ENCODE measurements at regions not wholly inside any gene's neighbourhood (a gene's known extent, or its start where the extent isn't known, plus 50 kb on each side); places are given as distances from the start of the nearest gene placed in this dataset.
"Not testable (repeated sequence)": the region's sequence is repeated elsewhere in the genome, so short reads cannot be mapped to it uniquely, and the experiment has no call there.

- no peaks in the 10 kb centered on the region for H3K36me3 Mint-ChIP-seq
- H3K27me3 Mint-ChIP-seq: no peaks in the 10 kb centered on the region
- no peaks in the 10 kb centered on the region for H3K4me1 Mint-ChIP-seq
- peaks cover 8% of the 10 kb centered on the region for H3K9me3 Mint-ChIP-seq
- no peak overlapping the region for H3K4me3 Mint-ChIP-seq
- no peak for DNase-seq
- H3K27ac Mint-ChIP-seq: no peak overlapping the region
Measured at GRCh38 chr3:76490064-76490463, 549.8 kb upstream of the ROBO2 start.

GRCh38 chr3:76495216-76495615 is 544.7 kb upstream of the ROBO2 start:
- no peak for DNase-seq
- Mint-ChIP-seq H3K27ac (no peak overlapping the region), H3K9me3 (peaks cover 3% of the 10 kb centered on the region), H3K4me1 (no peaks in the 10 kb centered on the region), H3K4me3 (no peak overlapping the region), H3K36me3 (no peaks in the 10 kb centered on the region), H3K27me3 (no peaks in the 10 kb centered on the region)

GRCh38 chr3:76497636-76498035 is 542.3 kb upstream of the ROBO2 start:
- peaks cover 3% of the 10 kb centered on the region for H3K9me3 Mint-ChIP-seq
- H3K4me1 Mint-ChIP-seq: no peaks in the 10 kb centered on the region
- DNase-seq: no peak
- no peaks in the 10 kb centered on the region for H3K27me3 Mint-ChIP-seq
- H3K4me3 Mint-ChIP-seq: no peak overlapping the region
- H3K27ac Mint-ChIP-seq: no peak overlapping the region
- no peaks in the 10 kb centered on the region for H3K36me3 Mint-ChIP-seq

GRCh38 chr3:76500746-76501275 is 539.1 kb upstream of the ROBO2 start:
- H3K9me3 Mint-ChIP-seq: peaks cover 3% of the 10 kb centered on the region
- DNase-seq: no peak
- H3K27me3 Mint-ChIP-seq: no peaks in the 10 kb centered on the region
- no peak overlapping the region for H3K27ac Mint-ChIP-seq
- no peak overlapping the region for H3K4me3 Mint-ChIP-seq
- H3K4me1 Mint-ChIP-seq: no peaks in the 10 kb centered on the region
- no peaks in the 10 kb centered on the region for H3K36me3 Mint-ChIP-seq

- Mint-ChIP-seq H3K4me3 (no peak overlapping the region), H3K9me3 (peaks cover 3% of the 10 kb centered on the region), H3K27me3 (no peaks in the 10 kb centered on the region), H3K4me1 (no peaks in the 10 kb centered on the region), H3K36me3 (no peaks in the 10 kb centered on the region), H3K27ac (no peak overlapping the region)
- no peak for DNase-seq
Measured at GRCh38 chr3:76501315-76501714, 538.6 kb upstream of the ROBO2 start.

GRCh38 chr3:76502076-76502475 is 537.8 kb upstream of the ROBO2 start:
- Mint-ChIP-seq H3K27me3 (no peaks in the 10 kb centered on the region), H3K36me3 (no peaks in the 10 kb centered on the region)

GRCh38 chr3:76505202-76505845 is 534.6 kb upstream of the ROBO2 start:
- no peak for DNase-seq
- H3K4me1 Mint-ChIP-seq: no peaks in the 10 kb centered on the region
- no peak overlapping the region for H3K27ac Mint-ChIP-seq

More at GRCh38 chr3:76502076-76502475, 537.8 kb upstream of the ROBO2 start:
- Mint-ChIP-seq H3K27ac (no peak overlapping the region), H3K4me1 (no peaks in the 10 kb centered on the region), H3K4me3 (no peak overlapping the region), H3K9me3 (peaks cover 3% of the 10 kb centered on the region)
- DNase-seq: no peak

GRCh38 chr3:76509179-76509830 is 530.6 kb upstream of the ROBO2 start:
- H3K9me3 Mint-ChIP-seq: no peaks in the 10 kb centered on the region
- no peak for DNase-seq
- H3K4me3 Mint-ChIP-seq: no peak overlapping the region
- H3K36me3 Mint-ChIP-seq: no peaks in the 10 kb centered on the region
- H3K4me1 Mint-ChIP-seq: no peaks in the 10 kb centered on the region
- H3K27ac Mint-ChIP-seq: no peak overlapping the region
- H3K27me3 Mint-ChIP-seq: no peaks in the 10 kb centered on the region

More at GRCh38 chr3:76505202-76505845, 534.6 kb upstream of the ROBO2 start:
- peaks cover 2% of the 10 kb centered on the region for H3K9me3 Mint-ChIP-seq
- no peak overlapping the region for H3K4me3 Mint-ChIP-seq
- H3K27me3 Mint-ChIP-seq: no peaks in the 10 kb centered on the region
- no peaks in the 10 kb centered on the region for H3K36me3 Mint-ChIP-seq

GRCh38 chr3:76514836-76515235 is 525.1 kb upstream of the ROBO2 start:
- Mint-ChIP-seq H3K36me3 (no peaks in the 10 kb centered on the region), H3K27me3 (no peaks in the 10 kb centered on the region), H3K9me3 (no peaks in the 10 kb centered on the region), H3K4me3 (no peak overlapping the region), H3K4me1 (no peaks in the 10 kb centered on the region), H3K27ac (no peak overlapping the region)
- DNase-seq: no peak

GRCh38 chr3:76523337-76523736 is 516.6 kb upstream of the ROBO2 start:
- no peak overlapping the region for H3K4me3 Mint-ChIP-seq
- no peak for DNase-seq
- H3K36me3 Mint-ChIP-seq: no peaks in the 10 kb centered on the region
- H3K4me1 Mint-ChIP-seq: no peaks in the 10 kb centered on the region
- H3K27ac Mint-ChIP-seq: no peak overlapping the region
- no peaks in the 10 kb centered on the region for H3K27me3 Mint-ChIP-seq
- peaks cover 1% of the 10 kb centered on the region for H3K9me3 Mint-ChIP-seq

- Mint-ChIP-seq H3K27ac (no peak overlapping the region), H3K4me1 (no peaks in the 10 kb centered on the region), H3K4me3 (no peak overlapping the region), H3K36me3 (no peaks in the 10 kb centered on the region), H3K9me3 (peaks cover 1% of the 10 kb centered on the region), H3K27me3 (no peaks in the 10 kb centered on the region)
- DNase-seq: no peak
Measured at GRCh38 chr3:76525726-76526125, 514.2 kb upstream of the ROBO2 start.

DNA sequence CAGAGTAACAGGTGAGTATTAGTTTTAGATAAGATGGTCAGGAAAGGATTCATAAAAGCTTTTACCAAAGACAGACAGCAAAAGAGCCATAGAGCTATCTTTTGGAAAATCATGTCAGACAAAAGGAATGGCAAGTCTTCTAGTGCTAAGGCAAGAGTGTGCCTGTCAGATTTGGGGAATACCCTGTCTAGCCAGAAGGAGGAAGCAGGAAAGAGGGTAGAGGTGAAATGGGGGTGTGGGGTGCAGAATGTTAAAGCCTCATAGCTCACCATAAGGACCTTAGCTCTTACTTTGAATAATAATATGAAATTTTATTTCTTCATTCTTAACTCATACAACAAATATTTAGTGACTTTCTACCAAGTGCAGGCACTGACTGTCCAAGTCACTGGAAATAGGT is 512.1 kb upstream of the ROBO2 start:
- Mint-ChIP-seq H3K27ac (no peak overlapping the region), H3K36me3 (no peaks in the 10 kb centered on the region), H3K4me1 (no peaks in the 10 kb centered on the region), H3K9me3 (no peaks in the 10 kb centered on the region), H3K4me3 (no peak overlapping the region), H3K27me3 (no peaks in the 10 kb centered on the region)
- no peak for DNase-seq

DNA sequence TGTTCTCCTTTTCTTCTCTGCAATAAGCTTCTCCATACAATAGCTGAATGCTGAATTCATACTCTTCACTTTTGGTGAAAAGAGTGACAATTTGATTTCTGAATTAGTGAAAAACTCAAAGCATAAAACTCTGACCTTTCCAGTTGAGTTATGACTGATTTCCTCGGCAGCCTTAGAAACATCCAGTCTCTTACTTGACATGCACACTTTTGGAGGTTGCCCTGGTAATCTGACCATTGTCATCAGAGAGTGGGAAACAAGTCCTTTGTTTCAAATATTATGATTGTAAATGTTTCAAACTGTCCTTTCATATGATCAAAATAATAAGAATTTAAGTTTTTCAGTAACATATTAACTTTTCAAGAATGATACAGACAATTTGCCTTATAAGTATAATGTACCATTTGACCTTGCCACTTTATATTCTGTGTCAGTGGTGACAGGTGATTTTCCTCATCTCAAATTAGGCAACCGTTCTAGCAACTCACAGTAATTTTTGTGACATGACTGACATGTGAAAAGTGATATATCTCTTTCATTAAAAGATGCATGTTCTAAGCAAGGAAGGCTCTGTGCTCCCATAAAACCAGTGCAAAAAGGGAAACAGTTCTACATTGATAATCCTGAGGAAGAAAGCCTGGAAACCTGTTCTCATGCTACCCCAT is 507.6 kb upstream of the ROBO2 start:
- Mint-ChIP-seq H3K27ac (no peak overlapping the region), H3K27me3 (no peaks in the 10 kb centered on the region), H3K36me3 (no peaks in the 10 kb centered on the region), H3K9me3 (peaks cover 11% of the 10 kb centered on the region), H3K4me3 (no peak overlapping the region), H3K4me1 (no peaks in the 10 kb centered on the region)
- no peak for DNase-seq

DNA sequence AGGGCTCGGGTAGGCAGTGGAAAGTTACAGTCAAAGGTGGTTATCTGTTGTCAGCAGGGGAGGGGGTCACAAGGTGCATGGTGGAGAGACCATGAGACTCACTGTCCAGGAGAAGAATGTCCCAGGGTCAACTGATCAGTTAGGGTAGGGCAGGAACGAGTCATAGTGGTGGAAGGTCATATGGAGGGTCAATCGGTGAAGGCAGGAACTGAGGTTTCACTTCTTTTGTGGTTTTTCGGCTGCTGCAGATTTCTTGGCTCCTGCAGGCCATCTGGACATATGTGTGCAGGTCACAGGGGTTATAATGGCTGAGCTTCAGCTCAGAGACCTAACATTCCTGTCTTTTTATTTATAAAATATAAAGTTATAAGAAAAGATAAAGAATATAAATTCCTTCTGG is 506.2 kb upstream of the ROBO2 start:
- not testable (repeated sequence) for H3K4me3 Mint-ChIP-seq, H3K27me3 Mint-ChIP-seq, H3K36me3 Mint-ChIP-seq, H3K27ac Mint-ChIP-seq, DNase-seq, H3K4me1 Mint-ChIP-seq
- H3K9me3 Mint-ChIP-seq: peaks cover 12% of the 10 kb centered on the region

DNA sequence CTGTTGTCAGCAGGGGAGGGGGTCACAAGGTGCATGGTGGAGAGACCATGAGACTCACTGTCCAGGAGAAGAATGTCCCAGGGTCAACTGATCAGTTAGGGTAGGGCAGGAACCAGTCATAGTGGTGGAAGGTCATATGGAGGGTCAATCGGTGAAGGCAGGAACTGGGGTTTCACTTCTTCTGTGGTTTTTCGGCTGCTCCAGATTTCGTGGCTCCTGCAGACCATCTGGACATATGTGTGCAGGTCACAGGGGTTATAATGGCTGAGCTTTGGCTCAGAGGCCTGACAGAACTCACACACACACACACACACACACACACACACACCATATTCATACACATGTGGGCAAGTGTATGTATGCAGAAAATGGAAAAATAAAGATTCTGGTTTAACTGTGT is 502.0 kb upstream of the ROBO2 start:
- H3K4me3 Mint-ChIP-seq, H3K27me3 Mint-ChIP-seq, H3K4me1 Mint-ChIP-seq, H3K36me3 Mint-ChIP-seq, DNase-seq, H3K27ac Mint-ChIP-seq: not testable (repeated sequence)
- peaks cover 14% of the 10 kb centered on the region for H3K9me3 Mint-ChIP-seq
